ENCODE measurements at regions not wholly inside any gene's neighbourhood (a gene's known extent, or its start where the extent isn't known, plus 50 kb on each side); places are given as distances from the start of the nearest gene placed in this dataset.

GRCh38 chr18:67035026-67035425 is 431.1 kb upstream of the CDH19 start:
- TF ChIP-seq CTCF (IDR thresholded peaks at IDR 0.05; ENCODE audit: low read depth, low read length, poor library complexity, severe bottlenecking) (no peak), EZH2phosphoT487 (IDR thresholded peaks at IDR 0.05; ENCODE audit: borderline replicate concordance, low read length) (no peak)
